ENCODE measurements at regions not wholly inside any gene's neighbourhood (a gene's known extent, or its start where the extent isn't known, plus 50 kb on each side); places are given as distances from the start of the nearest gene placed in this dataset.

DNA sequence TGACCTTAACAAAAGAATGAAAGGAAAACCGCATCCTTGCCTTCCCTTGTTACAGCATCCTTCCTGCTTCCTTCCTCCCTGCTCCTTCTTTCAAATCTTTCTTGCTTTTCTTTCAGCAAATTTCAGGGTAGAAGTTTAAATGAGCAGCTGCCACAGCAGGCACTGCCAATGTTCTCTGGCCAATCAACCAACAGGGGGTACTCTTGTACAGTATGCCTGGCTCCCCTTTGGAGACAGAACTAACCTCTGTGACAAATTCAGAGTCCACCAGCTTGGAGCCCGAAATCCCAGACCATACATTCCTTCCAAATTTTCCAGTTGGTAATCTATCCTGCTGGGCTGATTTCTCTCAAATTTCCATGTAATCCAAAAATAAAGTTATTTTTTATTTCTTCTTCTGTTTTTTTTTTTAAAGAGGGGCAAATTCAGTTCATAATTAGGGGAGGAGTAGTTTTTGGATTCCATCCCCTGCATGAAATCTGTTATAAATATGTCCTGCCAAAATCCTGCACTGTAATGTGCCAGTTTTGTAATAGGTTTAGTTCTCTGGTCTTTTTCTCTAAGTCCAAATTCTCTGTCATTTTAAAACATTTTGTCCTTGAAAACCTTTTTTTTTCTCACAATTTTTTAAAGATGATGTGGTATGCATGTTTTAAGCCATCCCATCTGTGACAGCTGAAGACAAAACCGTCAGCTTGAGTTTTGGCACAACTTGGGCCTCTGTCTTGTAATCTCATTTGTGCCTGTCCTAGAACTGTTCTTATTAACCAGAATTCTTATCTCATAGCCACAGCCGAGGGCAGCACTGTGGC is 610.0 kb upstream of the LMO3 start:
- no peak for DNase-seq (ENCODE audit: low read depth, low spot score)
- TF ChIP-seq, protein P1, sequence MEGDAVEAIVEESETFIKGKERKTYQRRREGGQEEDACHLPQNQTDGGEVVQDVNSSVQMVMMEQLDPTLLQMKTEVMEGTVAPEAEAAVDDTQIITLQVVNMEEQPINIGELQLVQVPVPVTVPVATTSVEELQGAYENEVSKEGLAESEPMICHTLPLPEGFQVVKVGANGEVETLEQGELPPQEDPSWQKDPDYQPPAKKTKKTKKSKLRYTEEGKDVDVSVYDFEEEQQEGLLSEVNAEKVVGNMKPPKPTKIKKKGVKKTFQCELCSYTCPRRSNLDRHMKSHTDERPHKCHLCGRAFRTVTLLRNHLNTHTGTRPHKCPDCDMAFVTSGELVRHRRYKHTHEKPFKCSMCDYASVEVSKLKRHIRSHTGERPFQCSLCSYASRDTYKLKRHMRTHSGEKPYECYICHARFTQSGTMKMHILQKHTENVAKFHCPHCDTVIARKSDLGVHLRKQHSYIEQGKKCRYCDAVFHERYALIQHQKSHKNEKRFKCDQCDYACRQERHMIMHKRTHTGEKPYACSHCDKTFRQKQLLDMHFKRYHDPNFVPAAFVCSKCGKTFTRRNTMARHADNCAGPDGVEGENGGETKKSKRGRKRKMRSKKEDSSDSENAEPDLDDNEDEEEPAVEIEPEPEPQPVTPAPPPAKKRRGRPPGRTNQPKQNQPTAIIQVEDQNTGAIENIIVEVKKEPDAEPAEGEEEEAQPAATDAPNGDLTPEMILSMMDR (conservative IDR thresholded peaks at IDR 0.05), result no peak
- Mint-ChIP-seq H3K9me3 (no peaks in the 10 kb centered on the region), H3K27ac (ENCODE audit: unreplicated experiment) (no peak overlapping the region), H3K27me3 (ENCODE audit: low read depth) (no peaks in the 10 kb centered on the region), H3K4me3 (no peak overlapping the region), H3K4me1 (no peaks in the 10 kb centered on the region), H3K36me3 (ENCODE audit: low read depth) (no peaks in the 10 kb centered on the region)

DNA sequence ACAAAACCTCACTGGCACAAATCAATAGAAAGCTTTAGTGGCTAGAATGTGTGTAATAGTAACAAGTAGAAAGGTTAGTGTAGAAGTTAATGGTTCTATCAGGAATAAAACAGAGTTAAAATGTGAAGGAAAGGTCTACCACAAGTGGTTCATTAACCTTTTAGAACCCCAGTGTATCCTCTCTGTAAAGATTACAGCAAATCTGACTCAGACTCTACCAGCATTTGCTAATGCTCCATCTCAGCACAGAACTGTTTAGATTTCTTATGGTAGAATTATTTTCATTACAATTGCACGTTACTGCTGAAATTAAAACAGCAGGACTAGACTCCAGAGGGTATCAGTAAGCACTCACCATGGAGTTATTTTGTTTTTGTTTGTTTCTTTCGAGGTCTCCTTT is 609.0 kb upstream of the LMO3 start:
- Mint-ChIP-seq H3K36me3 (ENCODE audit: low read depth) (no peaks in the 10 kb centered on the region), H3K27me3 (ENCODE audit: low read depth) (no peaks in the 10 kb centered on the region), H3K9me3 (no peaks in the 10 kb centered on the region), H3K4me3 (no peak overlapping the region), H3K27ac (ENCODE audit: unreplicated experiment) (no peak overlapping the region), H3K4me1 (no peaks in the 10 kb centered on the region)
- TF ChIP-seq, protein P1 (conservative IDR thresholded peaks at IDR 0.05), result no peak
- no peak for DNase-seq (ENCODE audit: low read depth, low spot score)

DNA sequence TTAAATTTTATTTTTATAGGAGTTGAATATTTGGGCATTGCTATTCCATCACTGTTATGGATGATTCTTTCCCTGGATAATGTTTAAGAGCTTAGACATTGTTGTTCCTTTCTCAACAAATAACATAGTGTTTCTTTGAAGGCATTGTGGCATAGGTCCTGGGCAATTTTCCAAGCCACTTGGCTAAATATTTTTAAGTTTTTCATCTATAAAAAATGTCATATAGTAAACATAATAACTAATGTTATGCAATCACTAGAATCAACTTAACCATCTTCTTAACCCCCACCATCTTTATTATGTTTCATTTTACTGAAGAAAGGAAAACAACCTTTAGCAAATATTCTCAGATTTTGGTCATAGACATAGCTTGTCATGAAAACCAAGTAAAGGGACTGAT is 600.6 kb upstream of the LMO3 start:
- Mint-ChIP-seq H3K4me3 (no peak overlapping the region), H3K9me3 (no peaks in the 10 kb centered on the region), H3K27me3 (ENCODE audit: low read depth) (no peaks in the 10 kb centered on the region), H3K36me3 (ENCODE audit: low read depth) (no peaks in the 10 kb centered on the region), H3K4me1 (peaks cover 9% of the 10 kb centered on the region), H3K27ac (ENCODE audit: unreplicated experiment) (no peak overlapping the region)
- no peak for DNase-seq (ENCODE audit: low read depth, low spot score)
- TF ChIP-seq, protein P1 (conservative IDR thresholded peaks at IDR 0.05), result no peak

DNA sequence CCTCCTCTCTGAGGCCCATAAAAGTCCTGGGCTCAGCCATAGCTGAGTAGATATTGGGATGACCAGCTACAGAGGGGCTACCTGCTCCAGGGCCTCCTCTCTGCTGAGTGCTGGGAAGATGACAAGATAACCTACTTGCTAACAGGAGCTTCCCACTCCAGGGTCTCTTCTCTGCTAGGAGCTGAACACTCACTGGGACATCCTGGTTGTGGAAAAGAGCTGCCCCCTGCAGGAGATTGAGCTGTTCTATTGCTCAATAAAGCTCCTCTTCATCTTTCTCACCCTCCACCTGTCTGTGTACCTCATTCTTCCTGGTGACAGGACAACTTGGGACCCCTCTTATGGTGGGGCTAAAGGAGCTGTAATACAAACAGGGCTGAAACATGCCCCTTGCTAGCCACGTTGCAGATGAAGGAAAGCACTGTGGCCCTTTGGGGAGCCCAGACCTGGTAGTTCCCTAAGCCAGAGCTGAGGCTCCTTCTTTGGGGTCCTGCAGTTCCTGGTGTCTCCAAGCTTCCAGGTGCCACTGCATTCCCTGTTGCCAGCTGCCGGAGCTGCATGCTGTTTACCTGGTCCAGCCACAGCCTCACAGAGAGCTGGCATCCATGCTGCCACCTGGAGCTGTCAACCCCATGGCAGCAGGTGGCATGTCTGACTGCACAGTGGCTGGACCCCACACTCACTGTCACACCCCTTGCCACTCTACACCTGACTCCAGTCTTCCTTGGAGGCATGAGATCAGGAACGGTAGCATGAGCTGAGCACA is 598.5 kb upstream of the LMO3 start:
- Mint-ChIP-seq H3K4me1 (peaks cover 9% of the 10 kb centered on the region), H3K27me3 (ENCODE audit: low read depth) (no peaks in the 10 kb centered on the region), H3K36me3 (ENCODE audit: low read depth) (no peaks in the 10 kb centered on the region), H3K27ac (ENCODE audit: unreplicated experiment) (no peak overlapping the region), H3K4me3 (no peak overlapping the region), H3K9me3 (no peaks in the 10 kb centered on the region)
- DNase-seq (ENCODE audit: low read depth, low spot score), result no peak
- TF ChIP-seq, protein P1 (conservative IDR thresholded peaks at IDR 0.05), result no peak

DNA sequence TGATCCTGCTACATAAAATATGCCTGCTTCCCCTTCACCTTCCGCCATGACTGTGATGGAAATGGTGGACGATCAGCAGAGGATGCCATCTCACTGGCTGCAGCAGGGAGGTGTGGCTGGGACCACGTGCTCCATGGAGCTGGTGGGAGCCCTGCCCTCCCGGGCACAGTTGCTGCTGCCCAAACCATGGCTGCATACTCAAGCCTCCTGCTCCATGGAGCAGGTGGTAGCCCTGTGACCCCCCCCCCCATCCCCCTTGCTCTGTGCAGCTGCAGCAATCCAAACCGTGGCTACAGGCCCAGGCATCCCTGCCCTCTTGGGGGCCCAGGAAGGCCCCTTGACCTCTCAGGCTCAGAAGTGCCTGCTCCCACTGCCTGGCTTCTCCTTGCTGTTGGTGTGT is 597.5 kb upstream of the LMO3 start:
- no peak overlapping the region for H3K4me3 Mint-ChIP-seq

More for the DNA sequence above, 597.5 kb upstream of the LMO3 start:
- TF ChIP-seq, protein P1 (conservative IDR thresholded peaks at IDR 0.05), result no peak
- DNase-seq (ENCODE audit: low read depth, low spot score), result no peak
- Mint-ChIP-seq H3K27me3 (ENCODE audit: low read depth) (no peaks in the 10 kb centered on the region), H3K36me3 (ENCODE audit: low read depth) (no peaks in the 10 kb centered on the region), H3K27ac (ENCODE audit: unreplicated experiment) (no peak overlapping the region), H3K4me1 (peaks cover 9% of the 10 kb centered on the region), H3K9me3 (no peaks in the 10 kb centered on the region)
